HEK293 (cell line): ENCODE measurements at regions not wholly inside any gene's neighbourhood (a gene's known extent, or its start where the extent isn't known, plus 50 kb on each side); places are given as distances from the start of the nearest gene placed in this dataset.

Experiments used
- CTCF ChIA-PET: fragments of 350-600 bp; formaldehyde crosslinking; extraction: SDS; loops from one replicate; lab custom pipeline; 2021; ENCODE audit warnings: antibody characterized with exemption; lab: Yijun Ruan, JAX
- POLR2A ChIA-PET: fragments of 300-600 bp; formaldehyde crosslinking; extraction: SDS; loops from one replicate; lab custom pipeline; 2020; ENCODE audit warnings: antibody characterized with exemption, inconsistent platforms; lab: Yijun Ruan, JAX
- H3K27ac ChIP-seq: fragments of 200-500 bp; sonication (Bioruptor generic); 2 replicates; pipeline ENCODE4 v1.5.1; 2014; ENCODE audit warnings: low read depth, low read length, control low read depth, inconsistent platforms; ENCODE audit errors: extremely low read depth
- H3K36me3 ChIP-seq, 2 experiments: fragments of 200-500 bp in 1 of 2; sonication (Bioruptor generic) in 1 of 2; 1 replicate in 1 of 2; 2 replicates in 1 of 2; pipeline ENCODE4 v1.5.1; 2014 to 2017; ENCODE audit warnings: inconsistent platforms in 2 of 2, low read length in 2 of 2; ENCODE audit not compliant: control insufficient read depth in 2 of 2, insufficient read depth in 1 of 2
- H3K4me1 ChIP-seq: fragments of 200-500 bp; sonication (Bioruptor generic); 2 replicates; pipeline ENCODE4 v1.5.1; 2014; ENCODE audit warnings: mild to moderate bottlenecking, low read length, inconsistent platforms; ENCODE audit not compliant: control insufficient read depth, insufficient read depth
- H3K4me3 ChIP-seq: 2 replicates; pipeline ENCODE4 v1.5.1; 2011; ENCODE audit warnings: low read depth, mild to moderate bottlenecking, control low read depth, low read length, moderate library complexity
- H3K9me3 ChIP-seq: fragments of 200-500 bp; sonication (Bioruptor generic); 2 replicates; pipeline ENCODE4 v1.5.1; 2014; ENCODE audit warnings: low read depth, low read length, inconsistent platforms; ENCODE audit not compliant: control insufficient read depth, insufficient read depth
- ATF2 ChIP-seq: fragments of 450-650 bp; formaldehyde crosslinking; IDR thresholded peaks from 2 replicates; pipeline ENCODE4 v1.5.1; 2016; ENCODE audit warnings: missing biosample characterization, missing genetic modification characterization, low read depth
- GLIS1 ChIP-seq: fragments of 450-650 bp; formaldehyde crosslinking; IDR thresholded peaks from 2 replicates; pipeline ENCODE4 v1.5.1; 2016; ENCODE audit warnings: missing biosample characterization, missing genetic modification characterization
- KLF8 ChIP-seq: fragments of 450-650 bp; formaldehyde crosslinking; IDR thresholded peaks from 2 replicates; pipeline ENCODE4 v1.5.1; 2016; ENCODE audit warnings: missing biosample characterization, missing genetic modification characterization
- PATZ1 ChIP-seq: fragments of 450-650 bp; formaldehyde crosslinking; IDR thresholded peaks from 2 replicates; pipeline ENCODE4 v1.5.1; 2016; ENCODE audit warnings: missing biosample characterization, missing genetic modification characterization
- PRDM10 ChIP-seq: fragments of 450-650 bp; formaldehyde crosslinking; IDR thresholded peaks from 2 replicates; pipeline ENCODE4 v1.5.1; 2016; ENCODE audit warnings: missing biosample characterization, missing genetic modification characterization
- YY1 ChIP-seq: fragments of 450-650 bp; formaldehyde crosslinking; IDR thresholded peaks from 2 replicates; pipeline ENCODE4 v1.5.1; 2018; ENCODE audit warnings: missing biosample characterization, missing genetic modification characterization
- ZNF184 ChIP-seq: fragments of 450-650 bp; IDR thresholded peaks from 2 replicates; pipeline ENCODE4 v1.5.1; 2018; ENCODE audit warnings: missing biosample characterization, mild to moderate bottlenecking, missing genetic modification characterization
- ZNF223 ChIP-seq: fragments of 450-650 bp; formaldehyde crosslinking; IDR thresholded peaks from 2 replicates; pipeline ENCODE4 v1.5.1; 2016; ENCODE audit warnings: missing biosample characterization, missing genetic modification characterization
- ZNF350 ChIP-seq: fragments of 450-650 bp; formaldehyde crosslinking; IDR thresholded peaks from 2 replicates; pipeline ENCODE4 v1.5.0; 2017; ENCODE audit warnings: missing biosample characterization, mild to moderate bottlenecking, missing genetic modification characterization
- ZNF37A ChIP-seq: fragments of 450-650 bp; IDR thresholded peaks from 2 replicates; pipeline ENCODE4 v1.5.1; 2018; ENCODE audit warnings: missing biosample characterization, missing genetic modification characterization
- ZNF391 ChIP-seq: fragments of 450-650 bp; formaldehyde crosslinking; IDR thresholded peaks from 2 replicates; pipeline ENCODE4 v1.5.1; 2016; ENCODE audit warnings: low read depth, missing biosample characterization, missing genetic modification characterization, borderline replicate concordance
- ZNF404 ChIP-seq: fragments of 450-650 bp; formaldehyde crosslinking; IDR thresholded peaks from 2 replicates; pipeline ENCODE4 v1.5.1; 2017; ENCODE audit warnings: missing biosample characterization, missing genetic modification characterization
- ZNF529 ChIP-seq: fragments of 450-650 bp; formaldehyde crosslinking; IDR thresholded peaks from 2 replicates; pipeline ENCODE4 v1.5.1; 2017; ENCODE audit warnings: missing genetic modification characterization, missing biosample characterization; ENCODE audit not compliant: insufficient replicate concordance
- ZNF544 ChIP-seq: fragments of 450-650 bp; formaldehyde crosslinking; IDR thresholded peaks from 2 replicates; pipeline ENCODE4 v1.5.0; 2017; ENCODE audit warnings: missing biosample characterization, missing genetic modification characterization
- ZNF596 ChIP-seq: fragments of 450-650 bp; IDR thresholded peaks from 2 replicates; pipeline ENCODE4 v1.5.0; 2018; ENCODE audit warnings: missing biosample characterization, mild to moderate bottlenecking, missing genetic modification characterization, moderate library complexity
- ZNF626 ChIP-seq: fragments of 450-650 bp; sonication (Bioruptor Pico); formaldehyde crosslinking; IDR thresholded peaks from 2 replicates; pipeline ENCODE4 v1.5.1; 2018; ENCODE audit warnings: missing biosample characterization, missing genetic modification characterization, inconsistent platforms
- ZNF777 ChIP-seq: fragments of 450-650 bp; formaldehyde crosslinking; IDR thresholded peaks from 2 replicates; pipeline ENCODE4 v1.5.1; 2017; ENCODE audit warnings: missing biosample characterization, missing genetic modification characterization, borderline replicate concordance
- ZNF843 ChIP-seq: fragments of 450-650 bp; formaldehyde crosslinking; IDR thresholded peaks from 2 replicates; pipeline ENCODE4 v1.5.1; 2016; ENCODE audit warnings: missing biosample characterization, missing genetic modification characterization
- ZSCAN4 ChIP-seq: fragments of 450-650 bp; formaldehyde crosslinking; IDR thresholded peaks from 2 replicates; pipeline ENCODE4 v1.5.1; 2017; ENCODE audit warnings: missing biosample characterization, missing genetic modification characterization
- TF ChIP-seq, protein P1 (sequence below): fragments of 450-650 bp; formaldehyde crosslinking; IDR thresholded peaks from 2 replicates; pipeline ENCODE4 v1.5.1; 2017; ENCODE audit warnings: missing biosample characterization, missing genetic modification characterization

- no peak for TF ChIP-seq PRDM10
- no peak for TF ChIP-seq PATZ1 (tag by site-specific recombination)
These were observed 103.4 kb downstream of the TUSC7 start (continued) for GRCh38 chr3:116812949-116813348.

DNA sequence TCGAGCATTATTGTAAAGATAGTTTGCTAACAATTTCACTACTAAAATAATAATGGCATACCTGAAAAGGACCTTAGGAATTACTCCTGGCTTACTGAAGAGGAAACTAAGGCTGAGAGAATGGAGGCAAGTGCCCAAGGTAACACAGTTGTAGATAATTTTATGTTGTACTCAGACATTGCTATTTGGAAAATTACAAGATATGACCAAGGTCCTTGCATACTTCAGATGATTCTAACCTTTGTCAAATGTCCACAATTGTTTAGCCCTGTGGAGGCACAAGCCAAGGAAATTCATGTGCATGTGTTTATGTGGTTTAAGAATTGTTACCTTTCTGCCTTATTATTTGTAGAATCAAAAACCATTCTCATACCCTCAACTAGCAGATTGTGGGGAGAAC lies 105.7 kb downstream of the TUSC7 start:
- ChIA-PET POLR2A (no interaction called here), CTCF (no interaction called here)
- Histone ChIP-seq H3K9me3 (no peaks in the 10 kb centered on the region), H3K36me3 (no peaks in the 10 kb centered on the region), H3K4me3 (no peak overlapping the region), H3K27ac (no peak overlapping the region), H3K4me1 (no peaks in the 10 kb centered on the region)
- TF ChIP-seq ZNF529 (tag by site-specific recombination) (no peak), ZNF544 (tag by site-specific recombination) (no peak), ZNF223 (tag by site-specific recombination) (no peak), ZNF843 (tag by site-specific recombination) (no peak), ZNF391 (tag by site-specific recombination) (no peak), ZSCAN4 (tag by site-specific recombination) (no peak), ZNF626 (tag by site-specific recombination) (no peak), KLF8 (no peak), ZNF596 (tag by site-specific recombination) (no peak)
- TF ChIP-seq, protein P1, sequence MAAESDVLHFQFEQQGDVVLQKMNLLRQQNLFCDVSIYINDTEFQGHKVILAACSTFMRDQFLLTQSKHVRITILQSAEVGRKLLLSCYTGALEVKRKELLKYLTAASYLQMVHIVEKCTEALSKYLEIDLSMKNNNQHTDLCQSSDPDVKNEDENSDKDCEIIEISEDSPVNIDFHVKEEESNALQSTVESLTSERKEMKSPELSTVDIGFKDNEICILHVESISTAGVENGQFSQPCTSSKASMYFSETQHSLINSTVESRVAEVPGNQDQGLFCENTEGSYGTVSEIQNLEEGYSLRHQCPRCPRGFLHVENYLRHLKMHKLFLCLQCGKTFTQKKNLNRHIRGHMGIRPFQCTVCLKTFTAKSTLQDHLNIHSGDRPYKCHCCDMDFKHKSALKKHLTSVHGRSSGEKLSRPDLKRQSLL (tag by site-specific recombination) = no peak

GRCh38 chr3:116815831-116816588 lies 106.4 kb downstream of the TUSC7 start:
- no peaks in the 10 kb centered on the region for H3K9me3 ChIP-seq
- H3K36me3 ChIP-seq = no peaks in the 10 kb centered on the region
- no peak overlapping the region for H3K27ac ChIP-seq
- POLR2A ChIA-PET = no interaction called here
- no peaks in the 10 kb centered on the region for H3K4me1 ChIP-seq
- H3K4me3 ChIP-seq = no peak overlapping the region
- no peak for TF ChIP-seq ZNF184
- no peak for TF ChIP-seq ZNF596 (tag by site-specific recombination)
- no peak for TF ChIP-seq ZNF404
- TF ChIP-seq ZNF350 = no peak
- no peak for TF ChIP-seq ATF2
- no peak for TF ChIP-seq ZNF777
- no peak for TF ChIP-seq ZNF37A
- TF ChIP-seq GLIS1 = no peak
- TF ChIP-seq YY1 (tag by site-specific recombination) = no peak
- TF ChIP-seq, all 188 proteins: peak for 0
- CTCF ChIA-PET = interaction anchor here (0.6 kb wide), 1 partner anchor 800 kb away, joined by 3 read pairs; no protein-coding TSS in a partner anchor
